DMS53 (cell line): ENCODE measurements at regions not wholly inside any gene's neighbourhood (a gene's known extent, or its start where the extent isn't known, plus 50 kb on each side); places are given as distances from the start of the nearest gene placed in this dataset.
A peak's percentile ranks its signal among the peaks of the same experiment; 100 is the strongest.
"Not testable (repeated sequence)": the region's sequence is repeated elsewhere in the genome, so short reads cannot be mapped to it uniquely, and the experiment has no call there.

Source experiments
- DNase-seq: peaks from one replicate; lab custom pipeline; 2025; lab: John Stamatoyannopoulos, UW

GRCh38 chrX:34716302-34716701 is 59.2 kb upstream of the TMEM47 start:
- DNase-seq: no peak

GRCh38 chrX:34734383-34734782 is 77.3 kb upstream of the TMEM47 start:
- peak; percentile 22 for DNase-seq

GRCh38 chrX:34744521-34744920 is 87.4 kb upstream of the TMEM47 start:
- DNase-seq: no peak

GRCh38 chrX:34749896-34750295 is 92.8 kb upstream of the TMEM47 start:
- DNase-seq: no peak

- DNase-seq: peak; percentile 57
Observed at GRCh38 chrX:34764852-34765361, 107.8 kb upstream of the TMEM47 start.

- DNase-seq: no peak
Observed at GRCh38 chrX:34768290-34768689, 111.2 kb upstream of the TMEM47 start.

- no peak for DNase-seq
Observed at GRCh38 chrX:34770511-34770910, 113.4 kb upstream of the TMEM47 start.

GRCh38 chrX:34778916-34779315 is 121.8 kb upstream of the TMEM47 start:
- DNase-seq: no peak

- no peak for DNase-seq
Observed at GRCh38 chrX:34790026-34790425, 132.9 kb upstream of the TMEM47 start.

GRCh38 chrX:34805951-34806350 is 136.6 kb upstream of the FAM47B start:
- no peak for DNase-seq

- no peak for DNase-seq
Observed at GRCh38 chrX:34809096-34809495, 133.5 kb upstream of the FAM47B start.

- DNase-seq: no peak
Observed at GRCh38 chrX:34810364-34810763, 132.2 kb upstream of the FAM47B start.

- no peak for DNase-seq
Observed at GRCh38 chrX:34810916-34811315, 131.7 kb upstream of the FAM47B start.

- DNase-seq: no peak
Observed at GRCh38 chrX:34813618-34814017, 129.0 kb upstream of the FAM47B start.

GRCh38 chrX:34826964-34827363 is 115.6 kb upstream of the FAM47B start:
- DNase-seq: no peak

- DNase-seq: no peak
Observed at GRCh38 chrX:34839451-34839850, 103.1 kb upstream of the FAM47B start.

GRCh38 chrX:34841205-34841604 is 101.4 kb upstream of the FAM47B start:
- DNase-seq: not testable (repeated sequence)

- DNase-seq: no peak
Observed at GRCh38 chrX:34848281-34848680, 94.3 kb upstream of the FAM47B start.

- peak; percentile 2 for DNase-seq
Observed at GRCh38 chrX:34849371-34849770, 93.2 kb upstream of the FAM47B start.

GRCh38 chrX:34859191-34859590 is 83.4 kb upstream of the FAM47B start:
- peak; percentile 81 for DNase-seq

GRCh38 chrX:34863906-34864305 is 78.7 kb upstream of the FAM47B start:
- no peak for DNase-seq

GRCh38 chrX:34866646-34867045 is 76.0 kb upstream of the FAM47B start:
- DNase-seq: no peak

GRCh38 chrX:34868633-34869032 is 74.0 kb upstream of the FAM47B start:
- no peak for DNase-seq

GRCh38 chrX:34873500-34874225 is 68.9 kb upstream of the FAM47B start:
- DNase-seq: peak; percentile 5
